Activated CD4-positive, alpha-beta T cell treated with anti-CD3 and anti-CD28 coated beads for 1 hour (primary cell): ENCODE measurements at regions not wholly inside any gene's neighbourhood (a gene's known extent, or its start where the extent isn't known, plus 50 kb on each side); places are given as distances from the start of the nearest gene placed in this dataset.
"Not testable (repeated sequence)": the region's sequence is repeated elsewhere in the genome, so short reads cannot be mapped to it uniquely, and the experiment has no call there.

Experiments
- DNase-seq: peaks from one replicate; pipeline ENCODE4 v3.0.0-alpha.2; 2020

DNA sequence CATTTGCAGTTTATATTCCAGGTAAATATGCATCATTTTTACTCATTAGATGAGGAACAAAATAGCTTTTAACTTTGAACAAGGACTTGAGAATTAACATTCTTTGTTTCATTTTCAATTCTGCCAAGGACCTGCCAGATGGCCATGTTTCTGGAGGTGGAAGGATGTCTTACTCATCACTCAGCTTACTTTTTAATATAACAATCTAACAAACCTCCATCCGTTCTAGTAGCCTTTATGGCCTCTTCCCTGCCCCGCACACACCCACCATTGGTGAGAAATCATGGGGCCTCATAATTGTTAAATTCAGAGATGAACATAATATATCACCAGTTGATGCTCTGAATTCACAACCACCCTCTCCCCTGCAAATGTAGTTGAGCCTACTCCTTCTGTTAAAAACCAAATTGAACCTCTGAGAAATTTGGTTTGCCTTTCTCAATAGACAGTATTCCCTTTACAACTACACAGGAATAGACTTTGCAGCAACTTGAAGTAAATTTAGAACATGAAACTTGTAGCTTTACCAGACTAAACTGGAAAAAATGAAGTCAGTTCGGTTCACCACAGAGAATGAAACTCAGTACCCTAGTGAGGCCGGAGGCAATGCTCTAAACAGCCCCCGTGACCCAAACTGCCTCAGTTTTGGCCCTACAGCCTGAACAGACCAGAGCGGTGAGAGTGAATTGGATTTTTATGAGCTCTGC, 50.1 kb upstream of the ACSL4 start:
- DNase-seq, result no peak

DNA sequence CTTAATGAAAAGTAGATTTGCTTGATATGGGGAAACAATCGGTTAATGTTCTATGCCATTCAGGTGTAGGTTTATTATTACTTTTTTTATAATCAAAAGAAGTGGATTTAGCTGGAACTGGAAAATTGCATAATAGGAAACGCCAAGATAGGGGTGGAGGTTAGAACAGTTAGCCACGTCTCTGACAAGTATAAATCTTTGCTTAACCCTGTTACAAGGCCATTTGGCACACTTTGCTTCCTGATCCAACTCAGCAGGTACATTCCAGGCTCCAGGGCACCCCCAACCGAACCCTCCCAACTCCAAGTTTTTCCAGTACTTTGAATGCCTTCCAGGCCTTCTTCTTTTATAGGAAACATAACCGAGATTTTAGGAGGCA, 50.6 kb upstream of the ACSL4 start:
- DNase-seq, result no peak

DNA sequence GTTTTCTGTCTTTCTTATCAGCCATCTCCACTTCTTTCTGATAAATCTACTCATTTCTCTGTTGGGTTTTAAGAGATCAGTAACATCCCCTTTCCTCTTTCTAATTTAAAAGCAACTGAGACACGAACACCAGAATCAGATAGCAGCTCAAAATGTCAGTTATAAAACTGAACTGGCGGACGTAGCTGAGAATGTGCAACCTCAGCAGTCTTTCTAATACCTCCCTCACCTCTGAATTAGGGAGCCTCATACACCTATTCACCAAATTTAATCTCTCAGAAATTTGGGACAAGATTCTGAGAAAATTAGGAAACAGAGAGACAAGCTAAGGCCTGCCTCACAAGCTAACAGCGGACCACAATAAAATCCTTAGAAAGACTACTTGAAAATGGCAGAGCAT, 52.0 kb upstream of the ACSL4 start:
- DNase-seq, result no peak

DNA sequence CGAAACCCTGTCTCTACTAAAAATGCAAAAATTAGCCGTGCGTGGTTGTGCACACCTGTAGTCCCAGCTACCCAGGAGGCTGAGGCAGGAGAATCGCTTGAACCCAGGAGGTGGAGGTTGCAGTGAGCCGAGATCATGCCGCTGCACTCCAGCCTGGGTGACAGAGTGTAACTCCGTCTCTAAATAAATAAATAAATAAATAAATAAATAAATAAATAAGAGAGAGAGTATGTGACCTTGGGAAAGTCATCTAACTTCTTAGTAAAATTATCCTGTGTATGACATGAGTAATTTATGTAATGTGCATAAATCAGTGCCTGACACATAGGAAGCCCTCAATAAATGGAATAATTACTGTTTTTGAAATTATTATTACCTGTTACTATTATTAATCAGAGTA, 57.5 kb upstream of the ACSL4 start:
- not testable (repeated sequence) for DNase-seq

DNA sequence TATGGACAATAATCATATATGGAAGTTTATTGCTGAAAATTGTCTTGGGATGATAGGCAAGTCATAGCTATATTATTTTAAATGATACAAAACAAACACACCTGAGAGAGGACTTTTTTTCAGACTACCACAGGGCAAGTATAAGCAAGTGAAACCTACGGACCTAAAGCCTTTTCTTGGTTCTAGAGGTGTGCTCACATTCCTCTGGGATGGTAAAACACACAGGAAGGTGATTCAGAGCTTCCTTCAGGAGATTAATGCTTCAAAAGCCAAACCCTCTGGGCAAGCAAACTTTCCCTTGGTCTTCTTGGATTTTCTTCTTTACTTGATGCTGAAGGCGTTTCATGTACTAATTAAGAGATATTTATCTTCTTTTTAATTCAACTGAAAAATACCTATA, 60.1 kb upstream of the ACSL4 start:
- no peak for DNase-seq

DNA sequence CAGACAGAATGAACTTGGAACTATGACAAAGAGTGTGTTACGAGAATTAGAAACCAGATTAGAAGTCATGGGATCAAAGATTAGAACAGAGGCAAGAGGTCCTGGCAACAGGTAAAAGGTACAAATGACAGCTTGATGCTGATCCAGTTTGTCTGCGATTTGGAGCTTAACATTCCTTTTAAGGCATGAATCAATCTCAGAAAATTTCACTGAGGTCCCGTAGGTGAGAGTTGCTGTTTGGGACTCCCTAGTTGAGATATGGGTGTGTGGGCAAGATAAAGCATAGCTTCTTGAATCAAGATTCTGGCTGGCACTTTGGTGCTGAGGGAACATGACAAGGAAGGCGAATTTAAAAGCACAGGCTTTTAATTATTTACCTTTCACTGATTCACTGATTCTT, 62.6 kb upstream of the ACSL4 start:
- DNase-seq, result no peak

DNA sequence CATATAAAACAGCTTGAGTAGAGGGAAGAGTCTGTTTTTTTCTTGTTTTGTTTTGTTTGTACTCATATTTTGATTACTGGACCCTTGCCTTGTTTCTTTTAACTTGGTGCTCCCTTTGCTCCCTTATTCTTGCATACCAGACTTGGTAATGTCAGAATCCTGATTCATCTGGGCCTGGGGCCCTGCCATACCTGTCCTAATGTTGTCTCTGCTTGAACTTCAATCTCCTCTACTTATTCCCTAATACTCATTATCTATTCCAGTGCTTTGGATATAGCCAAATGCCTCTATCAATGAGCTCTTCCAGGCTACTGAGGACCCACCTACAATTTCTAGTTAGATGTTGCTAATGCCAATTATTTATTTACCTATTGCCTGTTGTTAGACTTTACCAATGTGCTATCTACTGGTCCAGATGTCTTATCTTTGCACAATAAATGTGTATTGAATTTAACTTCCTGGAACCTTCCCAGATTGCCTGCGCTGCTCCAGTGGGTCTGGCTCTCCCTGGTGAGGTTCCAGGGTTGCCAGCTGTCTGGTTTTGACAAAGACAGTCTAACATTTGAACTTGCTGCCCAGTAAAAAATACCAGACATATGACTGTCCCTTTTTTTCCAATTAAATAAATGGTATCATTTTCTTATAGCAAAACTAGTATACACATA, 64.4 kb upstream of the ACSL4 start:
- DNase-seq, result no peak

DNA sequence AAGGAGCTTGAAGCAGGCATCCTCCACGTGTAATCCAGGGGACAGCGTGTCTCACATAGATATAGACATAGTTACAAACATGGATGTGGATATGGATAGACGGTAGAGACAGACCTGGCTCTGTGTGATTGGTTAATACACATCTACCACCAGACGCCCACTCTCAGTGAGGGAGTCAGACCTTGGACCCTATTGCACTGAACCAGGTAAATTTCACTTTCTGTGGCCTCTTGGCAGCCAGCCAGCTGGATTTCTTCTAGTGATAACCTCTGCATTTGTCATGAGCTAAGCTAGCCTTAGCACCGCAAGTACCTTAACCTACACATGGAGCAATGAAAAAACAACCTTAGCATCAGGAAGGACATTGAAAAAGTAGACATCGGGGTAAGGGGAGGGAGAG, 79.2 kb upstream of the ACSL4 start:
- DNase-seq, result no peak

DNA sequence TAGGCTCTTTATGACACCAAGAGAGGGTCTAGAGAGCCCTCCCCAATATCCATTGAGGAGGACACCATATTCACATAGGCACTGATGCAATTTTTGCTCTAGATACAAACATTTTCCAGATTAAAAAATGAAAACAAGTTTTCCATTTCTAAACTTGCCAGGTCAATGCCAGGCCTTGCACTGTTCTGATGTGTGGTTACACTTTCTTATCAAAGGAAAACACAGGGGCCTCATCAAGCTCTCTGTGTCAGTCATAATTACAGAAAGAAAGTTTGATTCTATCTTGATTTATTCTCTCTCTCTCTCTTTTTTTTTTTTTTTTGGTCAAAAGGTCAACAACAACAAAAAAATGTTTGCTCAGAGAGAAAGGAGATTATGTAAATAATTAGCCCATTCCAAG, 80.2 kb upstream of the ACSL4 start:
- no peak for DNase-seq

DNA sequence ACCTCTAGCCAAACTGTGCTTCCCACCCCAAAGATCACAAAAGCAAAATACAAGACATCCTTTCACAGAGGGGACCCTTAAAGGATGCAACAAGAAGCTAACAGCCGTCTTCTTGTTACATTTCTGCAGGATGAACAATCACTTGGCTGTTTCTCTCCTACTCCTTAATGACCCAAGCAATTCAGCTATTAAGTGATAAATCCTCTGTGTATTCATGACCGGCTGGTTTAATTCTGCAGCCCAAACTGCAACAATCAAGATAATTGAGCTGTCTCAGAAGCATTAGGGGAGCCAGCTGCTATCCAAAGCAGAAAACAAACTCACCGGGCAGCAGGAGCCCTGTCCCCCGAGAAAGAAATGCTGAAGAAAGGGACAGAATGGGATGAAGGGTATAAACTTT, 85.9 kb upstream of the ACSL4 start:
- DNase-seq, result no peak

DNA sequence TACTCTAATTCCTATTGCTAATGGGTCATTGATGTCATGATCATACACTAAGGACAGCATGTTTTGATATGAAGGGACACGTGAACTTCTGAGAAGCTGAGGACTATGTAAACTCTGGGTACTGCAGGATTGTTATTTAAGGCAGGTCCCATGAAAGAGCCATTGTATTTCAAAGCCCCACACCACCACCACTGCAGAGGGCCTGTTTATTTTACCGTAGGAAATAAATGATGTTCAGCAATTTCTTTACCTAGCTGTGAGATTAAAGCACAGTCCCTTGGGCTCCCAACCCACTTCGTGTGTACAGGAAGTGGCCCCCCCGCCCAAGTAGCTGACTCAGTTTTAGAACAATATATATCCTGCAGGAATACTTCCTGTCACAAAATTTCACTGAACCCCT, 89.8 kb upstream of the ACSL4 start:
- DNase-seq, result no peak

DNA sequence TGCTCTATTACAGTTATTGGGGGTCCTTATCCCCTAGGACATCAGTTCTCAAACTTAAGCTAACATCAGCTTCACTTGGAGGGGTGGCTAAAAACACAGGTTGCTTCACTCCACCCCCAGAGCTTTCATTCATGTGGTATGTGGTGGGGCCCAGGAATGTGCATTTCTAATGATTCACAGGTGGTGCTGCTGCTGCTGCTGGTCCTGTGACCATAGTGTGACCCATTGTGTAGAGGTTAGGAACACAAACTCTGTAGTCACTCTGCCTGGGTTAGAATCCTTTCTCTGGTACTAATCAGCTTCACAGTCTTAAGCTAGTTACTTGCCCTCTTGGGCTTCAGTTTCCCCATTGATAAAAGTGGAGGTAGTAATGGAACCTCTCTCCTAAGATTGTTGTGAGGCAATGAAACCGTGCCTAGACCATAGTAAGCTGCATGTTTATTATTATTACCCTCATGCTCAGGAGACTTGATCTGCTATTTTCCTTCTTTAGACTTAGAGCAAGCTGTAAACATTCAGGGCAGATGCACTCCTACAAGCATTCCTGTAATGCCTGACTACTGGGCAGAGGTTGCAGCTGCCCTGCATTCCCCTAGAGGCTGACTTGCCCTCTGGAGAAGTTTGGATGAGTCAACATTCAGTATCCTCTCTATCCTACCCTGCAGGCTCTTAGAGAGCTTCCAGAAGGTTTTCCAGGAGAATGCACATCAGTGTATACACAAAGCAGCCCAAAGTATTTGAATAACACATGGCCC, 94.1 kb upstream of the ACSL4 start:
- DNase-seq, result no peak

DNA sequence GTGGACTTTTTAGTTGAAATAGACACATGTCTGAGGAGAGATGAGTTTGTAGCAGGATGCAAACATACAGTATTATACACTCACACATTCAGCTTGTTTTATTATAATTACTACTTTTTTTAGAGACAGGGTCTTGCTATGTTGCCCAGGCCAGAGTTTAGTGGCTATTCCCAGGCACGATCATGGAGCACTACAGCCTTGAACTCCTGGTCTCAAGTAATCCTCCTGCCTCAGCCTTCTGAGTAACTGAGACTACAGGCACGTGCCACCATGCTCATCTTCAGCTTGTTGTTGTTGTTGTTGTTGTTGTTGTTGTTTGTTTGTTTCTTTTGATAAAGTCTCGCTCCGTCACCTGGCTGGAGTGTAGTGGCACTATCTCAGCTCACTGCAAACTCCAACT, 94.7 kb upstream of the ACSL4 start:
- no peak for DNase-seq

DNA sequence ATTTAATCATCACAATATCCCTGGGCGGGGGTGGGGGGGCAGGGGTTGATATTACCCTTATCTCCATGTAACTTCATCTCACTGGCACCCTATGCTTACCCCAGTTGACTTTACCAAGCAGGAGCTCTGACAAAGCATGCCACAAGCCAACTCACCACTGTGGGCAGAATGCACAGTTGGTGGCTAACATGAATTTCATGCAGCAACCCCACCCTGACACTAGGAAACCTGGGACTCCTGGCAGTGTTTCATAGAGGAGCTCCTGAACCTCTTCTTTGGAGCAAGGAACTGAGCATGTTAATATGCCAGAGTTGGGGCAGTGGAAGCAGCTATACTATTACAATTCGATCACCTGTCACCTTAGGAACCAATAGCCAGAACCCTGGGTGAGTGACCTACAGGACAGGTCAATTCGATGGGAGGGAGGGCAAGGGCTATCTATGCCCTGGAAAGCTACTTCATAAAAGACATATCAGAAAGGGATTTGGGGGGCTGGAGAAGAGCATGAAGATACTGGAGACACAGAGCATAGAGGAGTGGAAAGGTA, 97.2 kb upstream of the ACSL4 start:
- DNase-seq, result no peak

DNA sequence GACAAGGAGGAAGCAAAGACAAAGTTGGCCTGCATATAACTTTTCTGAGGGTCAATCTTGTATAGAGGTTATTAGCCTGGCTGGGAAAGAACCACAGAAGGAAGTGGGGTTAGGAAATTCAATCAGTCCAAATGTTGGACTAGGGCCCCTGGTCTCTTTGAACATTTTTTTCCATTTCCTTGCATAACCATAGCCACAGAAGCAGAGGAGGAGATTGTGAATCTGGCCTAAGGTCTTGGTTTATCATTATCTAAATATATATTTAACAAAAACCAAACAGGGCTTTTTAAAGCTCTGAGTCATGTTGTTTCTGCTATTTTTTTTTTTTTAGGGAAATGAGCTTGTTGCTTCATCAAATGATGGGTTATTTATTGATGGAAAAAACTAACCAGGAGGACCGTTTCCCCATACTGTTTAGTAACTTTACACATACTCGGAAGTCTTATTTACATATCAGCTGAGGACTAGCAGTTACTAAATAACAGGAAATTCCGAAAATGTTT, 97.7 kb upstream of the ACSL4 start:
- DNase-seq, result no peak

DNA sequence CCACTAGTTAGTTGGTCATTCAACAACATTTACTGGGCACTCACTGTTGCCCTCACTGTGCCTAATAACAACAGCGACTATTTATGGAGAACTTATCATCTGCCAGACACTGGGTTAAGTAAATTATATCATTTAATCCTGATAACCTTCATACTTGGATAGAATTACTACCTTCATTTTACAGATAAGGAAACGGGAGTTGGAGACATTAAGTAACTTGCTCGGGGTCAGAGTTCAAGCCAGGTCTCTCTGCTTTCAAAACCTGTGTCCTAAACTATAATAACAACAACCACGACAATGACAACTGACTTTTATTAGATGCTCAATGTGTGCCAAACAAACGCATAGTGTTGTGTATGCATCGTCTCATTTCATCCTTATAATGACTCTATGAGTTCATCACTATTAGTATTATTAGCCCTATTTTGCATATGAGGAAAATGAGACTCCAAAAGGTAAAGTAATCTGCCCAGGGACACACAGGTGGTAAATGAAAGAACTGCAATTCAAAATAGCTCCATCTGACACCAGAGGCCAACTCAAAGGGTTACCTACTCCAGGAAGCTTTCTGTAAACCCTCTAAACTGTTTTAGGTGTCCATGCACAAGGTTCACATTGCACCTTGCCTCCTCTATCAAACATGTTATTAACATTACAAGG, 98.4 kb upstream of the ACSL4 start:
- DNase-seq, result no peak

DNA sequence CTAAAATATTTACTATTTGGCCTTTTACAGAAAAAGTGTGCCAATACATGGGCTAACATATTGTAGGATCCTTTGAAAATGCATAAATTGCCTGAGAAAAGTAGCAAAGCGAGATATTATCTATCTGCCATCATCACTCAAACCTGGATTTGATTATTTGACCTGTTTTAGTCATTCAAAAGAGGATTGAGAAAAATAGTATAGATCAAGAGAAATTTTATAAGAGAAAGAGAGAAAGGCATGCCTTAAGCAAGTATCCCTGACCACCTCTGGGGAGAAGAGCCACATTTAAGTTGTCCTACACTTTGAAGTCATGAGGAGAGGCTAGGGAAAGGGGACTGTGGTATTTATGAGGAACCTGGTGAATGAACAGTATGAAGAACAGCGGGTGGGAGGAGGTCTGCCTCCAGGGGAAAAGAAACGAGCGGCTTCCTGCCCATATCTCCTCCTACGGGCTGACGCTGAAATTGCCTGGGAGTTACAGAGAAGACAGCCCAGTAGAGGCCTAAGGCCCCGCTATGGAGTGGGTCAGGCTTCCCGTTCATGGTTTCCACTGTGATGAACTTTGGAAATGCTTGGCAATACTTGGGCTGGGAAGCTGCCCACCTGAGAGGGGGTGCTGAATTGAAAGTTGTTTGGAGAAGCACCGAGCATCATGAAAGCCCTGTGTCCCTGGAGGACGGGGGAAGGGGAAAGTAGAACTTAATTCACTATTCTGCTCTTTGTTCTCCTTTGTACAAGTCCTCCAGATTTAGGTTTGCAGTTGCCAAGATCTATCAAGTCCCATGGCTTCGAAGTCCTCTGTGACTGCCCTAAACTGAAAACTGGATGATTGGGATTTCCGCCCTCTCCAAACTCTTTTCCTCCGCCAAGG, 106.9 kb upstream of the ACSL4 start:
- DNase-seq, result no peak

DNA sequence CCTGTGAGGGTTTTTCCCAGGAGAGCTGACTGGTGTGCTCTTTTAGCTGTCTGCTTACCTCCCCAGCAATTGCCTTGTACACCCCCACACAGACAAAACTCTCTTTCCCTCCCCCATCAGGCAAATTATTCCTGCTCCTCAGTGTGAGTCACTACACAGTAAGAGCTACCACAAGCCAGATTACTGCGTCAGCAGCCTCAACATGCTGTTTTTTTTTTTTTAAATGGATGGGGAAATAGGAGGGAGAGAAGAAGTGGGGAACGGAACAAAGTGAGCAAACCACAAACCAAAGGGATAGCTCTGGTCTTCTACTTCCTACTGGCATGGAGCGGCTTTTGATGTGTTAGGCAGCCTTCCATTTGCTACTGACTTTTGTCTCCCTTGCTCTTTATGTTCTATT, 107.5 kb upstream of the ACSL4 start:
- no peak for DNase-seq

DNA sequence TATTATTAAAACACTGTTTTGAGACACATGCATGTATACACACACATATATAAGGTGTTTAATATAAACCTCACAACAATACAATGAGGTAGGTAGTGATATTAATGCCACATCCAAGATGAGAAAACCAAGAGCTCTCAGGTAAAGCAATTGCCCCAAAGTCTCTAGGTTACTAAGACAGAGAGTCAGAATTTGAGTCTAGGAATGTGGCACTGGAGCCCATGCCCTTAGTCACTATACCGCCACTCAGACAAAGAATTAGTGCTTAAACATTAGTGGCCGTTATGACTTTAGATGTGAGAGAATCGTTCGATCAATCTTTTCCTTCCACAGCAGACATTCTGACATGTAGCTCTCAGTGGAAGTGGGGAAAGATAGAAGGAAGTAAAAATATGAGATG, 108.2 kb upstream of the ACSL4 start:
- DNase-seq, result no peak

DNA sequence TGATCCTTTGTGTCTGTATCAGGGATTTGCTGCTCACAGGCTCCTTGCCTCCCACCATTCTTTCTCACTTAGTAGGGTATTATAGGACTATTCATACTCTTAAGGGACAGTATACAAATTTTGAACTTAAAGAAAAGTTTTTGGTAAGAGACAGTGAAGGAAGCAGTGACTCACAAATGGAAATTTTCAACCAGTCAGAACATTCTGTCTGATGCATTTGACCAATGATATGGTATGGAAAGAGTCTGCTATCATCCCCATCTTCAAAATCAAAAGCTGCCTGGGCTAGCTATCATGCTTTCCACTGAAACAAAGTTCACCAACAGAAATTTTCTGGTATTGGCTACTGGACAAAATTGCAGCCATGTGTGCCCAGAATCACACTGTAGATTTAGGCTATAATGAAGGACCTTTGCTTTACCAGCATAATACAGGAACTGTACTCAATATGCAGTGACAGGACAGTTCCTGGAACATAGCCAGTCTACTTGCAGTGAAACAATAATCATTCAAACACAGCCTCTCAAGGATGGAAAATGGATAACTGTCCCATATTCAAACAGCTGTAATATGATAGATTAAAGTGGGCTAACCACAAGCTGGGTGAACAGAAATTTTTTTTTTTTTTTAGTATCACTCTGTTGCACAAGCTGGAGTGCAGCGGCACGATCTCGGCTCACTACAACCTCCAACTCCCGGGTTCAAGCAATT, 109.0 kb upstream of the ACSL4 start:
- DNase-seq, result no peak

DNA sequence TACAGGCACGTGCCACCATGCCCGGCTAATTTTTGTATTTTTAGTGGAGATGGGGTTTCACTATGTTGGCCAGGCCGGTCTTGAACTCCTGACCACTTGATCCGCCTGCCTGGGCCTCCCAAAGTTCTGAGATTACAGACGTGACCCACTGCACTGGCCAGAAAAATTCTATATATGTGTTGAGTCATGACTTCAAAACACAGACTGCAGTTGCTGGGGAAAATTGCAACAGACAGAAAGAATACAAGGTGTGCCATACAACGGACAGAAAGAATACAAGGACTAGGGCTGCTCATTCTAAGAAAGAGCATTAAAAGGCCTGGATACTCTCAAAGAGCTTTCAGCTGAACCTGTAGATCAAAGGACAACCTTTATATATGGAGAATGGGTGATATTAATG, 109.6 kb upstream of the ACSL4 start:
- DNase-seq, result no peak
